ENCODE measurements at regions not wholly inside any gene's neighbourhood (a gene's known extent, or its start where the extent isn't known, plus 50 kb on each side); places are given as distances from the start of the nearest gene placed in this dataset.

DNA sequence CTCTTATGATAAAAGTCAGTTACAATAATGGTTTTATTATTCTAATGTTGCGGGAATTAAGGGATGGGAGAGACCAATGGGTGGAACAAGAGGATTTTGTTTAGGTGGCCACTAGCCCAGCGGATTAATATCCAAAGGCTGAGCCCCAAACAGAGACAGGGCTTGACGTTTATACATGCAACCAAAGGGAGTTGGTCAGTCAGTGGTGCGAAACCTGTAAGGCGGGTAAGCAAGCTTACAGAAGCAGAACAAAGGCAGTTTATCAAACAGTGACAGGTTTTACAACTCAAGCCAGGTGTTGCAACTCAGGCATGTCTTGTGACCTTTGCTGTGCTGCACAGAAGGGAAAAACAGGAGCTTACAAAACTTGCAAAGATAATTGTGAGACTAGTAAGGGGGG lies 622.9 kb upstream of the MBL2 start:
- TF ChIP-seq TAF1 (IDR thresholded peaks at IDR 0.05; ENCODE audit: low read depth, low read length) (no peak), POLR2A (IDR thresholded peaks at IDR 0.05; ENCODE audit: low read depth, low read length) (no peak), POLR2AphosphoS5 (IDR thresholded peaks at IDR 0.05; ENCODE audit: low read depth, low read length) (no peak), SPI1 (IDR thresholded peaks at IDR 0.05; ENCODE audit: low read depth, low read length) (no peak), PAX5 (IDR thresholded peaks at IDR 0.05; ENCODE audit: insufficient read depth, low read length, severe bottlenecking) (no peak)
